HG02870 (cell line): ENCODE measurements at regions not wholly inside any gene's neighbourhood (a gene's known extent, or its start where the extent isn't known, plus 50 kb on each side); places are given as distances from the start of the nearest gene placed in this dataset.
"Not testable (repeated sequence)": the region's sequence is repeated elsewhere in the genome, so short reads cannot be mapped to it uniquely, and the experiment has no call there.

ENCODE experiments used
- ATAC-seq: cut with Tn5 transposase; IDR thresholded peaks from one replicate; pipeline ENCODE4 v1.9.1; 2021; ENCODE audit warnings: mild to moderate bottlenecking, moderate library complexity; ENCODE audit not compliant: unreplicated experiment

DNA sequence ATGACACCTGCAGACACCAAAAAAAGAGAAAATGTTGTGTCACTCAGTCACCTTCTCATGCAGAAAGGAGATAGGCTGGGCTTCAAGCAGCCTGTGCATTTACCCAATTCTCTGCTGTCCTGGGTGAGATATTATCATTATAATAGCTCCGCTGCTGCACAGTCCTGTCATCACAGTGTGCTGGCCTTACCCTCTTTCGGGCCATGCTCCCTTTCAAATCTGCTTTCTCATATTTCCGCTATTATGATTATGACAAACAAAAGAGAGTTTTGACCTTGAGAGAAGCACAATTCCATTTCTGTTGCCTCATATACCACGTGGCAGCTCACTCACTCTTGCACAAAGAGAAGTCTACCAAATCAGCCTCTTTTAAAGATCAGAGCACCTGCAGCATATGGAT is 1350.1 kb upstream of the ACO1 start:
- ATAC-seq, result no peak

DNA sequence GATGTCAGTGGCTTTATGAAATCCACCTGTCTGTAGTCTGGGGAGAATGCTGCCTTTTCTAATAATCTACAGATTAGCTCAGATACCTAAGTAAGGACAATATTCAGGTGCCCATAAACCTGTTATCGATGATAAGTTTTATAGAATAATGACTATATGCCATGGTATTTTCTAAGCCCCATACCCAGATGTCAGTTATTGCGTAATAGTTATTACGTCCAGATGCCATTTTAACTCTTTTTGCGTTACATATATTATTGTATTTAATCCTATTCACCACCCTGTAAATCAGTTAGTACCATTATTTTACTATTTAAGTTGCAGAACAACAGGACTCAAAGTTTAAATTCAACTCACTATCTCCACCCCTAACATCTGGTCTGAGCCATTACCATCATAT is 1343.9 kb upstream of the ACO1 start:
- ATAC-seq, result no peak

DNA sequence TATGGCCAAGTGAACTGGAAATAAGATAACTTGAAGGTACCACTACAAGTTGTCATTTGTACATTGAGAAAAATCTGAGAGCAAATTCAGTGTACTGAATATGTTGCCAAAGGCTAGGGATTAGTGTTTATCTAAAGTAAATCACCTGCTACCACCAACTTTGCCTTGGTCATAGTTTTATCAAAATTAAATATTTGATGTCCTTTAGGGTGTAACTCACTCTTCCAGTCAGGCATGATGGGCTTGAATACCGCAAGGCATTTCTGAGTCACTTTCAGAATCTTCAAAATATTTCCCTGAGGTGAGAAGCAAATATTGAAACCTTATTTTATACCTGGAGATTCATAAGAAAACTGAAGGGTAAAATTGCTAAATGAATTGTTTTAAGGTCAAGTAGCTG is 1338.6 kb upstream of the ACO1 start:
- ATAC-seq, result no peak

DNA sequence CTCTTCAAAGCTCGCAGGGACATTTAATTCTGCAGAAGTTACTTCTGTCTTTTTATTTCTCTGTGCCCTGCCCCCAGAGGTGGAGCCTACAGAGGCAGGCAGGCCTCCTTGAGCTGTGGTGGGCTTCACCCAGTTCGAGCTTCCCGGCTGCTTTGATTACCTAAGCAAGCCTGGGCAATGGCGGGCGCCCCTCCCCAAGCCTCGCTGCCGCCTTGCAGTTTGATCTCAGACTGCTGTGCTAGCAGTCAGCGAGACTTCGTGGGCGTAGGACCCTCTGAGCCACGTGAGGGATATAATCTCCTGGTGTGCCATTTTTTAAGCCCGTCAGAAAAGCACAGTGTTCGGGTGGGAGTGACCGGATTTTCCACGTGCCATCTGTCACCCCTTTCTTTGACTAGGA is 1322.9 kb upstream of the ACO1 start:
- not testable (repeated sequence) for ATAC-seq

DNA sequence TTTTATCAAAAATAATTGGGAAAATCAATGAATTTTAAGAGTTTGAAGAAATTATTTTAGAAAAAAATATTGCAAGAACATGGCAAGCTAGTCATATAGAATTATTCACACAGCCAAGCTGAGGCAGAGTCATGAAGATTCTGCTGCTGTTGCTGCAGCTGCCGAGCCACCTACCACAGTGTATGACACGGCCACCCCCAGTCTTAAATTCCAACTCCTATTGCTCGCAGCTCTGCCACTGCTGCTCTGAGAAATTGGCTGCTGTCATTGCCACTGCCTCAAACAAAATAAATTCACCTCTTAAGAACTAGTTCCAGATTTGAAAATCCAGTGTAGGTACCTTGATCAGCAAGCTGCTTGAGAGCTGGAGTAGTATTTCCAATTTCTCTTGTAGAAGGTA is 1318.8 kb upstream of the ACO1 start:
- no peak for ATAC-seq

DNA sequence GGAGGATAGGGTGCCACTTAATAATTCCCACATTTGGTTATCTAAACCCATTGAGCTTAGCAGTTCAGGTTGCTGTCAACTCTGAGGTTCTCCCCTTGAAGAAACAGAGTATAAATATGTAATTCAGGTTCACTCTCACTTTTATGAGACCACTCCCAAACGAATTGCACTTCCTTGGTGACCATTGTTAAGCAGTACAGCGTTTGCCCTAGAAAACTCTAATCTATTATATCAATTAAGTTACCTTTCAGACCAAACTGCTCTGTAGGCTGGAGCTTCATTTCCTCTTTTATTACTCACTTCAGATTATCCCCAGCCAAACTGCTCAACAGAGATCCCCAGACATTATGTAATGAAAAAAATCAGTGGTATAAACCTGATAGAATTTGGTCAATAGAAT is 1317.0 kb upstream of the ACO1 start:
- ATAC-seq, result no peak

DNA sequence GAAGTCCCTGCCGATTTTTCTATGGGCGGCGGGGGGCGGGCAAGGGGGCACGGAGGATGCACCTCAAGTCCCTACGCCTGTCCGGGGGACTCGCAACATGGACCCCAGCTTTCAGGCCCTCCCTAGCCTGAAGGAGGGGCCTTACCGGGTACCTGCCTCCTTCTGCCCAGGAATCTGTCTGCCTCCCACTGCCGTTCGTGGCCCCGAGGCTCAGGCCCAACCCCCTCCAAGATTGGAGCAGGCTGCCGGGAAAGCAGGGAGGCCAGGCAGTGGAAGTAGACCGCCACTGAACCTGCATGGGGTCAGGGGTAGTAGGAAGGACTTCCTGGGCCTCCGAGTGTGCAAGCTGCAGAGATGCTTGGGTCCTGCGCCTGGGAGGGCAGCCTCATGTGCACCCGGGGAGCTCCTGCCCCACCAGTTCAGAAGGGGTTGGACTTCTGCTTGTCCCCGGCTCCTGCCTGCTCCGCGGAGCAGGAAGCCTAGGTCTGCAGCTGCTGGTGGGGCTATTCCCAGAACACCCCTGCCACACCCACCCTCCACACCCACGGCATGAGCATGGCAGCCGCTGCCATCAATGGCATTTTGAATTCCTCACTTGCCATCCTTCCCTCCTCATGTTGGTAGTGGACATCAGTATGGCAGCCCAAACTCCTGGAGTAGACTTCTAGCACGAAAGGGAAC is 1312.7 kb upstream of the ACO1 start:
- ATAC-seq, result no peak

DNA sequence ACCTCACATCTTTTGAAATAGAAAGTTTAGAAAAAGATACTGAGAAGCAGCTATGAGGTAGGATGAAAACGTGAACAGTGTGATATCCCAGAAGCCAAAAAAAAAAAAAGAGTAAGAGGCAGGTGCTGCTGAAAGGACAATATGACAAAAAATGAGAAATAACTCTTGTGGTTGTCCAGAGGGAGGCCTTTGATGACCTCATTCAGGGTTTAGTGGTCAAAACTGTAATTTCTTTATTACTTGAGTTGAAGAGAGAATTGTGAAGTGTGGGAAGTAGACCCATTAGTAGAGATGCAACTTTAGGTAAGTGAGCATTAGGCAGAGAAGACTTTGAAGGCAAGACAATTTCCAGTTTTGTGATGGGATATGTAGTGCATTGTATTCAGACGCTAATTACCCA is 1306.3 kb upstream of the ACO1 start:
- ATAC-seq, result peak; percentile 89

DNA sequence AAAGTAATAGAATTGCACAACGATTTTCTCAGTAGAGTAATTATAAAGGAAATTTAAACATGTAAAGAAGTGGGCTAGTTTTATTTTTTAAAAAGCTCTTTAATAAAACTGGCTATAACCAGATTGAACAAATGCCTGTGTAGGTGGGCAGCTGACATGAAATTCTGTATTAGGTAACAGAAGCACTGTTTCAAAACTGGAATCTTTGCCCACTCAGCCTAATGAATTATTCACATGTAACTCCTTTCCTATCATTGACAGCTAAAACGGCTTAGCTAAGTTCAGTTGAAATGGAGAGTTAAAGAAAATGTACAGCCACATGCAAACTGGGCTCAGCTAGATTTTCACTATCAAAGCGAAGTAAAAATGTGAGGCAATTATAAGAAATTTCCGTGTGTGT is 1300.1 kb upstream of the ACO1 start:
- no peak for ATAC-seq

DNA sequence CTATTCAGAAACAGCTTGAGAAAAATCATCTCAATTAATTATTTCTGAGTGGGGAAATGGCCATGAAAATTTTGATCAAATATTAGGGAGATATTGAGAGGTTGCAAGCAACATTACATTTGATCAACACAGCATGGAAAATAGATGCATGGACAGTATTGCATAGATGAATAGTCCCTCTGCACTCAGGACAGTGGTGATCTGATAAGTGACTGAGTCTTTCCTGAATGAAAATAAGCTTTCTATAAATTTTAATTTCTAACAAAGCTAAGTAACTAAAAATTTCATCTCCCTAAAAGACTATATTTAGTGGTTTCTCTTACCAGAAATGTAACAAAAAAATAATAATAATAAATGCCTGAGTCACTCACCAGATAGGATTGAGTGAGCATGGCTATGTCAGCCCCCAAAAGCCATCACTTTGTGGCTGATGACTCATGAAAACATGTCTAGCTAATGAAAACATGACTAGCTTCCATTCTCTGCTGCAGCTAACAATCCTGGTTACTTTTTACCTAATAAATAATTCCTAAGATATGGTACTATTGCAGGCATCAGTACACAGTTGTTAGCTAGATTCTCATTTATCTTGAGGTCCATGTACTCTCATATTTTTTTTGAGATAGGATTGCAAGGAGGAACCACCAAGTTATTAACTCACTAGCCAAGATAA is 1294.8 kb upstream of the ACO1 start:
- ATAC-seq, result no peak

DNA sequence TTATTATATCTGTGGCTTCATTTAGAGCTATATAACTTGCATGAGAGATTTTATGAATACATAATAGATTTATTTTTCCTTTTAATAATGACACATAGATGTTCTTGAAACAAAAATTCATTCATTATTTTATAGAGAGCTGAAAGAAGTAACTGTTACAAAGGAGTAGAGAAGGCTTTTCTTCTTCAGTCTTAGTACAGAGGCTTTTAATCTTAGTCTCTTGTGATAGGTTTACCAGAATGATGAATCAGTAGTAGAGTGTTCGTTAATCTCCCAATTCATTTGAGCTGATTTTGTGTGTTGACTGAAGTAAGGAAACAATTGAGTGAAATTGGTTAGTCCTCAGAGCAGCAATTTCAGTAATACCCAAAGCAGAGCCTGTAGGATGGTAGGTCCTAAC is 1284.1 kb upstream of the ACO1 start:
- ATAC-seq, result no peak

DNA sequence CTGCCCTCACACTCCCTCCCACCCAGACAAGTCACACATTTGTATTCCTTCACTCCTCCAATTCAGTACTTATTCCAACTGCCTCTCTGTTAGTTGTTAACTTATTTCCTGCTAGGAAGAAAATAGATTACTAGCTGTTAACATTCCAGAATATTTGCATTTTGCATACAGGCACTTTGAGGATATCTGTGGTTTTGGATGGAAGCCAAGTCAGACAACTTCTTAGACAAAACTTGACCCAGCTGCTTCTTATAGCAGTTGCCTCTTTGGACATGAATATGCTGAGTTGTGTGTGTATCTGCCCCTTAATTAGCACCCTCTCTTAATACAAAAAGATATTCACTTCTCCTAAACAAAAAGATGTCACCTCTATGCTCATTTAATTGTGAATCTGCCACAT is 1280.6 kb upstream of the ACO1 start:
- no peak for ATAC-seq

DNA sequence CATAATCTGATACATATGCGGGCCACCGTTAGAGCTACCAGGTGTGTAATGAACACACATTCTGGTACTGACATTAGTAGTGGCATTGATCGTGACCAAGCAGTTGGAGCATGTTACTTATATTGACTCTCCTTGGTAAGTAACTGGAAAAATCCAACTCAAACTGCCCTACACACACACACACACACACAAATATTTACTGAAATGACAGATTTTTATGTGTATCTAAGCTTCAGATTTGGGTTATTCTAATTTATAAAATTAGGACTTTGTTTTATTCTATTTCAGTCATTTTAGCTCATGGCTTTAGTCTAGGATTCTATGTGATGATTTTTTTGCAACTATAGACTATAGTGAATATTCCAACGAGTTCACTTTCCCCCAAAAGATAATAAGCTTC is 1280.2 kb upstream of the ACO1 start:
- no peak for ATAC-seq

DNA sequence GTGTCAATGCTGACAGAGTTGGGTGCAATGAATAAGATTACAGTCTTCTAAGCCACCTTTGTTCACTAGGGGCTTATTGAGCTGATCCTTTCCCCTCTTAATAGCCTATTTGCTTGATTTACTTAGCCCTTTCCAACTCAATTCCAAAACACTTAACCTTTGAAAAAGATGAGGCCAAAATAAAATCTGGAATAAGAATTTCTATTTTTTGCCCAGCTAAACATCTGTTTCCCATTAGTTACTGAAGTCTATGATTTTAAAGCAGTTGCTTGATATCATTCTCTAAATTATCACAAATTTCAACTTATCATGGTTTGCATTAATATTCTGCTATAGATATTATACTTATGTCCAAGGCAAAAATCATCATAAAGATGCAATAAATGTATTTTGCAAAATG is 1272.0 kb upstream of the ACO1 start:
- ATAC-seq, result no peak

DNA sequence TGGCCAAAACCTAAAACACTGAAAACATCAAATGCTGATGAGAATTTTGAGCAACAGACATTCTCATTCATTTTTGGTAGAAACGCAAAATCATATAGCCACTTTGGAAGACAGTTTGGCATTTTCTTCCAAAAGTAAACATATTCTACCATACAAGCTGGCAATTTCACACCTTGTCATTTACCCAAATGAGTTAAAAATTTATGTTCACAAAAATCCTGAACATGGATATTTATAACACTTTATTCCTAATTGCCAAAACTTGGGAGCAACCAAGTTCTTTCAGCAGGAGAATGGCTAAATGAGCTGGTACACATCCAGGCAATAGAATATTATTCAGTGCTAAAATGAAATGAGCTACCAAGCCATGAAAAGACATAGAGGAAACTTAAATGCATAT is 1270.1 kb upstream of the ACO1 start:
- no peak for ATAC-seq

DNA sequence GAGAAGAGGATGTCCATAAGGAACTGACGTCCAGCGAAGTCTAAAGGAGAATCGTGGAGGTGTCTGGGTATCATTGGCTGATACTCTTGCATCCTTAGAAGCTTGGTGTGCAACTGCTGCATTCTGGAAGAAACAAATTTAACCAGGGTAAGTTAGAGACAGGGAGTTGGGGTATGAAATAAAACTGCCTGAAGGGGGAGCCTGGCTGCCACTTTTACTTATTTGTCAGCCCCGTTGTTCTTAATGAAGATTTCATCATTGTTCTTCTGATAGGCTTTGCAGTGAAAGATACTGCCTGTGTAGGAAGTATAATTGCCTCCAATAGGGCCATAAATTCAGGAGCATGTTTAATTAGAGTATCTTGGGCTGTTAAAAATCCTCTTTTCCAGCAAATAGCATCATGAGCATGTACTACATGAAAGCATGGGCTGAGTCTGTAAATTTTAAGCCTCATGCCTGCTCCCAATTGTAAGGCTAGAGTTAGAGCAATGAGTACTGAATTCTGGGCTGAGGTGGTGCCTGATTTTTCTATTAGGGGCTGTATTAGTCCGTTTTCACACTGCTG is 1264.5 kb upstream of the ACO1 start:
- ATAC-seq, result peak; percentile 94

DNA sequence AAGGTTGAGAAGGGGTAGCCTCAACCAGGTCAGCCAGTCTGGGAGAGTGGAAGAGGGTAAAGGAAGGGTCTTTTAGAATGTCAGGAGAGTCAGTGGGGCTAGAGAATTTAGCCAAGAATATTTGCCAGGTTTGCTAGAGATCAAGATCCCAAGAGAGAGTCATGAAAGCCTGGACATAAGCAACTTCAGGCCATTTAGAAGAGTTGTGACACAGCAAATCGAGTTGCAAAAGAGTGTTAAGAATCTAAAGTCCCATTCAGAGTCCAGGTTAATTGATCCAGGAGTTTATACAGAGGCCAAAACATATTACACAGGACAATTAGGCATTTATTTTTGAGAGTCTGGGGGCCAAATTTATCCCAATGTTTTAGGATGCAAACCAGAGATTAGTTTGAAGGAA is 1260.1 kb upstream of the ACO1 start:
- no peak for ATAC-seq

DNA sequence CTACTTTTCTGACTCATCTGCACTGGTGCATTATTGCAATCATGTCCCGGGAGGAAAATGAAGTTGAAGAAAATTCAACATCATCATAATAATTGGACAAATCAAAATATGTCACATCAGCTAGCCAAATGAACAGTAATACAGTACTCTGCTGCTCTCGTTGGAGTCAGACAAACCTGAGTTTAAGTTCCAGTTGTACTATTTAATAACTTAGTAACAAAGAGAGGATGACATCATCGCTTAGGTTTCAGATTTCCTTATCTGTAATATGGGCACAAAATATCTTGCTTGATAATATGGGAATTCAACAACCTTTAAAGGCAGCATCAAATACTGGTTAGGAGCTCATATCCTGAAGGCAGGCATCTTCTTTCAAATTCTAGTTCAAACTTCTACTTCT is 1248.9 kb upstream of the ACO1 start:
- ATAC-seq, result no peak

DNA sequence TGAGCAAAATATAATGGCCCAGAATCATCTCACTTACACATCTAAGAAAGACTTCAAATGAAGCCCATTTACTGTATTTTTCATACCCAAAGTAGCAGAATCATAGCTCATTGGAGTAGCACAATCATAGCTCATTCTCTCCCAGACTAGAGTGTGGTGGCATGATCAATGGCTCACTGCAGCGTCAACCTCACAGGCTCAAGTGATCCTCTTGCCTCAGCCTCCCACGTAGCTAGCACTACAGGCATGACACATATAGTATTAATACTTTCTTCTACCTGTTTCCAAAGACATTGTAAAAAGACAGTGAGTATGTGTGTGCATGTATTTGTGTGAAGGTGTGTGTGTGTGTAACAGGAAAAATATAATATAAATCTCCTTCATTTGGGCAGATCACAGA is 1247.9 kb upstream of the ACO1 start:
- no peak for ATAC-seq

DNA sequence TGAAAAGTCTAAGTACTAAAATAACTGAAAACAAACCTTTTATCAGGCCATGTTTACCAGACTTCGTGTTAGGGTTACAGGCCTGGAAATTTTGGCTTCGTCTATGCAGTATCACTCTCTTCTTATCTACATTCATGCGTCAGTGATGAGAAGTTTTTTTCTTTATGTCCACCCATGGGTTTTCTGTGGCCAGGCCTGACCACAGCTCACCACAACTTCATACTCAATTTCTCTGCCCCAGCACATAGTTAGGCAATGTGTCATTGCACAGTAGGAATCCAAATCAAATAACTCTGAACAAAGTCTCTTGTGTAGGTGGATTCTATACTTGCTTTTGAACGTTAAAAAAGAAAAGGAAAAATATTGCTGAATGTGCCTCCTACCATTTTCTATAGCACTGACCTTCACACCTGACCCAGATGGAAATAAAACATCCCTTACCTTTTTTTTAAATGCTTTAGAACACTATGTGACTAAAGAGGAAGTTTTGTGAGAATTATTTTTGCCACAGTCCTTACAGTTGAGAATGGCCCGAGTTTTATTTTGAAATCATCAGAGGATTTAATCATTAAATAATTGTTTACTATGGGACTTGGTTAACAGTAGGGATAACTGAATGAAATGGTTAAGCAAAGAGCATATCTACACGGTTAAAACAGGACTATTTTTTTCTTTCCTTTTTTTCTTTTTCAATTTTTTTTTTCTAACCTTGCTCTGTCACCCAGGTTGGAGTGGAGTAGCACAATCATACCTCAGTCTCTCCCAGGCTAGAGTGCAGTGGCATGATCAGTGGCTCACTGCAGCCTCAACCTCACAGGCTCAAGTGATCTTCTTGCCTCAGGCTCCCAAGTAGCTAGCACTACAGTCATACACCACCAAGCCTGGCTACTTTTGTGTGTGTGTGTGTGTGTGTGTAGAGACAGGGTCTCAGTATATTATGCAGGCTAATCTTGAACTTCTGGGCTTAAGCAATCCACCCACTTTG is 1247.0 kb upstream of the ACO1 start:
- ATAC-seq, result no peak

DNA sequence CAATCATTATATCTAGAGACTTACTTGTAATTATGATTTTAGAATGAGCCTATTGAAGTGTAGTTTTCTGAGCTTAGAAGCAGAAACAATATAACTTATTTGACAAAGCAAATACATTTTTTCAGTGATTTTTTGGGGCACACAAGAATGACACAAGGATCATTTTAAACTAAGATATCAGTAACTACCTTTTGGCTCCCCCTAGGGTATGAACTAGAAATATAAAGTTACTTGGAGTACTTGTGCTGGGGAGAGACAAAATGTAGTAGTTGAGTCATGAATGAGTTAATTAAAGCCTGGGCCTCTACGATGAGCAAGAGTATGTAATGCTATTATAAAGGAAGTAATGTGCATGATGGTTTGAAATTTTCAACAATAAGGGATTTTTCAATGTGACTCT is 1244.1 kb upstream of the ACO1 start:
- peak; percentile 66 for ATAC-seq
